ENCODE measurements at regions not wholly inside any gene's neighbourhood (a gene's known extent, or its start where the extent isn't known, plus 50 kb on each side); places are given as distances from the start of the nearest gene placed in this dataset.
"Not testable (repeated sequence)": the region's sequence is repeated elsewhere in the genome, so short reads cannot be mapped to it uniquely, and the experiment has no call there.

DNA sequence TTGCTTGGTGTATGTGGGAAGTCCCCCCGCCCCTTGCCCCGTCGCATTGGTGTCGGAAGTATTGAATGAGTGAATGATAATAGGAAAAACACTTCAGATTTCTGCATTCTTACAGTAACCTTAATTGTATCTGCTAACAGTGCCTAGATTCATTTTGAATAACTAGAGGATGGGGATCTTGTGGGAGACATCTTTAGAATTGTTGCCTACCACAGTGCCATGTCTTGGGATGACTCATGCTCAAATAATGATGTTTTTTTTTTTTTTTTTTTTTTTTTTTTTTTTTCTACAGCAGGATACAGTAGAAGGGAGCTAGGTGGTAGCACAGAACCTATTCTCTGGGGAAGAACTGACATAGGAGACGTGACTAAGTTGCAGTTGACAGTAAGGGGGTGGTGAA, 237.9 kb downstream of the USP25 start:
- Histone ChIP-seq H3K27ac (no peak overlapping the region), H3K4me3 (no peak overlapping the region), H3K36me3 (no peaks in the 10 kb centered on the region), H3K9me3 (no peaks in the 10 kb centered on the region), H3K4me1 (no peaks in the 10 kb centered on the region), H3K27me3 (replicated peaks in 1 of 7) (no peaks in the 10 kb centered on the region)
- intact Hi-C loops (cut with DNase I; ENCODE audit: low total_unique reads): no loop called here
- 87 to 96% (median 91%) methylated on average over 5 of the region's 5 CpGs for WGBS, 5 donors
- DNase-seq: no peak
- no peak for TF ChIP-seq POLR2A (IDR thresholded peaks at IDR 0.05)
- TF ChIP-seq, protein P1, sequence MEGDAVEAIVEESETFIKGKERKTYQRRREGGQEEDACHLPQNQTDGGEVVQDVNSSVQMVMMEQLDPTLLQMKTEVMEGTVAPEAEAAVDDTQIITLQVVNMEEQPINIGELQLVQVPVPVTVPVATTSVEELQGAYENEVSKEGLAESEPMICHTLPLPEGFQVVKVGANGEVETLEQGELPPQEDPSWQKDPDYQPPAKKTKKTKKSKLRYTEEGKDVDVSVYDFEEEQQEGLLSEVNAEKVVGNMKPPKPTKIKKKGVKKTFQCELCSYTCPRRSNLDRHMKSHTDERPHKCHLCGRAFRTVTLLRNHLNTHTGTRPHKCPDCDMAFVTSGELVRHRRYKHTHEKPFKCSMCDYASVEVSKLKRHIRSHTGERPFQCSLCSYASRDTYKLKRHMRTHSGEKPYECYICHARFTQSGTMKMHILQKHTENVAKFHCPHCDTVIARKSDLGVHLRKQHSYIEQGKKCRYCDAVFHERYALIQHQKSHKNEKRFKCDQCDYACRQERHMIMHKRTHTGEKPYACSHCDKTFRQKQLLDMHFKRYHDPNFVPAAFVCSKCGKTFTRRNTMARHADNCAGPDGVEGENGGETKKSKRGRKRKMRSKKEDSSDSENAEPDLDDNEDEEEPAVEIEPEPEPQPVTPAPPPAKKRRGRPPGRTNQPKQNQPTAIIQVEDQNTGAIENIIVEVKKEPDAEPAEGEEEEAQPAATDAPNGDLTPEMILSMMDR (IDR thresholded peaks at IDR 0.05 in 8 of 11, conservative IDR thresholded peaks at IDR 0.05 in 3 of 11): no peak
- TF ChIP-seq POLR2AphosphoS5 (IDR thresholded peaks at IDR 0.05): no peak

DNA sequence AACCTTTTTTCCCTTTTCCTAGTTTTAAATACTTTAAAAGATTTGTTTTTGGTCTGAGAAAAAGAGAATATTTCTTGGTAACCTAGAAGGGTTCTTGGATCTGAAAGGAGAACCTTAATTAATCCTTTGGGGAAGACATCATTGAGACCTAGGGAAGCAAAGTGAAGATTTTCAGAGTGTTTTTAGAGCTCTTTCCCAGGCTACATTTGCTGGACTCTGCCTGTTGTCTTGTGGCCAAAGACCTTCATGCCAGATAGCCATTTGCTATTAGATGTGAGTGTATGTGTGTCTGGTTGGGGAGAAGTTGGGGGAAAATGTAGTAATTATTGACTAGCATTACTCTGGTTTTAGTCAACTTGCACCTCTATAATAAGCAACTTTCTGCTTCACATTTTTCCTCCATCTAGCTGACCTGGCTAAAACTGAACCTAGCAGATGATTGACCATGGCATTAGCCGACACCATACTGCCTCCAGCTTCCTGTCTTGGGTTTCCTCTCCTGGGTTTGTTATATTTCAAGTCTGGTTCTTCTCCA, 239.1 kb downstream of the USP25 start:
- no peak overlapping the region for H3K4me3 ChIP-seq
- no peaks in the 10 kb centered on the region for H3K27me3 ChIP-seq (replicated peaks in 1 of 7)
- no peaks in the 10 kb centered on the region for H3K9me3 ChIP-seq
- intact Hi-C loops (cut with DNase I; ENCODE audit: low total_unique reads): no loop called here
- H3K27ac ChIP-seq: no peak overlapping the region
- H3K36me3 ChIP-seq: no peaks in the 10 kb centered on the region
- DNase-seq: no peak
- no peak for TF ChIP-seq POLR2AphosphoS5 (IDR thresholded peaks at IDR 0.05)
- TF ChIP-seq POLR2A (IDR thresholded peaks at IDR 0.05): no peak
- TF ChIP-seq, protein P1 (IDR thresholded peaks at IDR 0.05 in 8 of 11, conservative IDR thresholded peaks at IDR 0.05 in 3 of 11): no peak
- WGBS, 5 donors: 59 to 81% (median 64%) methylated on average over 1 of the region's 1 CpG
- H3K4me1 ChIP-seq: no peaks in the 10 kb centered on the region

DNA sequence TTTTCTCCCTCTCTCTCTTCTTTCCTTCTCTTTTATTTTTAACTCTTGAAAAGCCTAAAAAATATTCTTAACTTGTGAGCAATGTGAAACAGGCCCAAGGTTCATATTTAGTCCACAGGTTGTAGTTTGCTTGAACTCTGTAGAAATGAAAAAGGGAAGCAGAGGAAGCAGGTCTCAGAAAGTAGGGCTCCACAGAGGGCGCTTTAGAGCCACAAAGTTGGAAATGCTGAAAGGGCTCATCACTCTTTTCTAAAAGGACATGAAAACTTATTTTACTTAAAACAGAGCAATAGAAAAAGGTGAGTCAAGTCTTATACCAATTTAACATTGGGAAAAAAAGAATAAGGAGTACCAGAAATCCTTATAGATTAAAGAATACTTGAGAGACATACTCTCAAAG, 247.0 kb downstream of the USP25 start:
- Histone ChIP-seq H3K4me1 (no peaks in the 10 kb centered on the region), H3K27me3 (replicated peaks in 1 of 7) (no peaks in the 10 kb centered on the region), H3K27ac (no peak overlapping the region), H3K9me3 (no peaks in the 10 kb centered on the region), H3K36me3 (no peaks in the 10 kb centered on the region), H3K4me3 (no peak overlapping the region)
- 60 to 72% (median 69%) methylated on average over 1 of the region's 1 CpG for WGBS, 5 donors
- intact Hi-C loops (cut with DNase I; ENCODE audit: low total_unique reads): no loop called here
- DNase-seq: no peak
- TF ChIP-seq, protein P1 (IDR thresholded peaks at IDR 0.05 in 8 of 11, conservative IDR thresholded peaks at IDR 0.05 in 3 of 11): no peak
- TF ChIP-seq POLR2AphosphoS5 (IDR thresholded peaks at IDR 0.05): no peak
- TF ChIP-seq POLR2A (IDR thresholded peaks at IDR 0.05): no peak

DNA sequence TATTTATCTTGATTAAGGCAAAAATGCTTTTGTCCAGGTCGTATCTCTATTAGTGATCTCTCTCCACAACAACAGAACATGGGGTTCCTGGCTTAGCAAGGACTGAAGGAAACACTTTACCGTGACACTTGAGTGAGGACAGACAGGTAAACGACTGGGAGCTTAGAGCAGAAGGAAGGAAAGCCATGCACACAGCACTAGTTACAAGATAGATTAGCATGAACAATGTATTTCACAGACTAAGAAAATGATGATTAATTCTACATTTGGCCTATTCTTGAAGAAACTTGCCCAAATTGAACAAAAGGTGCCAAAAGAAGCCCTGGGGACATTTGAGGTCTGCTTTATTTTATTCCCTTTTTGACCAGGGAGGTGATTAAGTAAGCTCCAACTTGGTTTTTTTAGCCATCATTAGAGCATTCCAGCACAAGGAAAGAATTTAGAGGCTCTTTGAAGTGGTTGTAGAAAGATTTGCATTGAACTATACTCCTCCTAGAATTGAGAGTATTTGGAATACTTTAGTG, 248.5 kb downstream of the USP25 start:
- H3K27me3 ChIP-seq (replicated peaks in 1 of 7): no peaks in the 10 kb centered on the region
- WGBS, 5 donors: 55 to 75% (median 67%) methylated on average over 3 of the region's 3 CpGs
- no peaks in the 10 kb centered on the region for H3K36me3 ChIP-seq
- TF ChIP-seq POLR2A (IDR thresholded peaks at IDR 0.05) (no peak), POLR2AphosphoS5 (IDR thresholded peaks at IDR 0.05) (no peak)
- TF ChIP-seq, protein P1 (IDR thresholded peaks at IDR 0.05 in 8 of 11, conservative IDR thresholded peaks at IDR 0.05 in 3 of 11): no peak
- H3K27ac ChIP-seq: no peak overlapping the region
- no peaks in the 10 kb centered on the region for H3K9me3 ChIP-seq
- intact Hi-C loops (cut with DNase I; ENCODE audit: low total_unique reads): no loop called here
- H3K4me3 ChIP-seq: no peak overlapping the region
- no peak for DNase-seq
- H3K4me1 ChIP-seq: no peaks in the 10 kb centered on the region

DNA sequence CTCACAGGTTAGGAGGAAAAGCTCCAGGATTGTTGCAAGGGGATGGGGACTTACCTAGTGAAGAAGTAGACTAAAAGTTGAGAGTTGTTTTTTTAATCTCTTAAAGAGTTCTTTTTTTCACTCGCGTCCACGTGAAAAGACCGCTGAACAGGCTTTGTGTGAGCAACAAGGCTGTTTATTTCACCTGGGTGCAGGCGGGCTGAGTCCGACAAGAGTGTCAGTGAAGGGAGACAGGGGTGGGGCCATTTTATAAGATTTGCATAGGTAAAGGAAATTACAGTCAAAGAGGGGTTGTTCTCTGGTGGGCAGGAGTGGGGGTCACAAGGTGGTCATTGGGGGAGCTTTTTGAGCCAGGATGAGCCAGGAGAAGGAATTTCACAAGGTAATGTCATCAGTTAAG, 249.7 kb downstream of the USP25 start:
- H3K27me3 ChIP-seq (replicated peaks in 1 of 7); H3K9me3 ChIP-seq; H3K4me3 ChIP-seq; H3K27ac ChIP-seq; intact Hi-C loops (cut with DNase I; ENCODE audit: low total_unique reads); H3K4me1 ChIP-seq; DNase-seq; H3K36me3 ChIP-seq: not testable (repeated sequence)
- WGBS, 5 donors: 96 to 99% (median 97%) methylated on average over 6 of the region's 6 CpGs

All from spleen (tissue), 11 donors.